ENCODE measurements at regions not wholly inside any gene's neighbourhood (a gene's known extent, or its start where the extent isn't known, plus 50 kb on each side); places are given as distances from the start of the nearest gene placed in this dataset.

- TF ChIP-seq, protein P1, sequence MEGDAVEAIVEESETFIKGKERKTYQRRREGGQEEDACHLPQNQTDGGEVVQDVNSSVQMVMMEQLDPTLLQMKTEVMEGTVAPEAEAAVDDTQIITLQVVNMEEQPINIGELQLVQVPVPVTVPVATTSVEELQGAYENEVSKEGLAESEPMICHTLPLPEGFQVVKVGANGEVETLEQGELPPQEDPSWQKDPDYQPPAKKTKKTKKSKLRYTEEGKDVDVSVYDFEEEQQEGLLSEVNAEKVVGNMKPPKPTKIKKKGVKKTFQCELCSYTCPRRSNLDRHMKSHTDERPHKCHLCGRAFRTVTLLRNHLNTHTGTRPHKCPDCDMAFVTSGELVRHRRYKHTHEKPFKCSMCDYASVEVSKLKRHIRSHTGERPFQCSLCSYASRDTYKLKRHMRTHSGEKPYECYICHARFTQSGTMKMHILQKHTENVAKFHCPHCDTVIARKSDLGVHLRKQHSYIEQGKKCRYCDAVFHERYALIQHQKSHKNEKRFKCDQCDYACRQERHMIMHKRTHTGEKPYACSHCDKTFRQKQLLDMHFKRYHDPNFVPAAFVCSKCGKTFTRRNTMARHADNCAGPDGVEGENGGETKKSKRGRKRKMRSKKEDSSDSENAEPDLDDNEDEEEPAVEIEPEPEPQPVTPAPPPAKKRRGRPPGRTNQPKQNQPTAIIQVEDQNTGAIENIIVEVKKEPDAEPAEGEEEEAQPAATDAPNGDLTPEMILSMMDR (conservative IDR thresholded peaks at IDR 0.05) = no peak
- DNase-seq (ENCODE audit: extremely low spot score, unreplicated experiment) = no peak
- H3K27me3 Mint-ChIP-seq = no peaks in the 10 kb centered on the region
- H3K9me3 Mint-ChIP-seq = peaks cover 4% of the 10 kb centered on the region
- no peak overlapping the region for H3K4me3 Mint-ChIP-seq
- no peaks in the 10 kb centered on the region for H3K36me3 Mint-ChIP-seq
- no peaks in the 10 kb centered on the region for H3K4me1 Mint-ChIP-seq (ENCODE audit: unreplicated experiment)
- no peak overlapping the region for H3K27ac Mint-ChIP-seq
Measured at GRCh38 chr3:22141769-22142168, 390.8 kb upstream of the ZNF385D start.

- no peak for DNase-seq (ENCODE audit: extremely low spot score, unreplicated experiment)
- TF ChIP-seq, protein P1 (conservative IDR thresholded peaks at IDR 0.05) = no peak
- H3K27me3 Mint-ChIP-seq = no peaks in the 10 kb centered on the region
- no peaks in the 10 kb centered on the region for H3K4me1 Mint-ChIP-seq (ENCODE audit: unreplicated experiment)
- no peaks in the 10 kb centered on the region for H3K36me3 Mint-ChIP-seq
- H3K9me3 Mint-ChIP-seq = no peaks in the 10 kb centered on the region
- no peak overlapping the region for H3K27ac Mint-ChIP-seq
- no peak overlapping the region for H3K4me3 Mint-ChIP-seq
Measured at GRCh38 chr3:22147161-22147560, 396.2 kb upstream of the ZNF385D start.

DNA sequence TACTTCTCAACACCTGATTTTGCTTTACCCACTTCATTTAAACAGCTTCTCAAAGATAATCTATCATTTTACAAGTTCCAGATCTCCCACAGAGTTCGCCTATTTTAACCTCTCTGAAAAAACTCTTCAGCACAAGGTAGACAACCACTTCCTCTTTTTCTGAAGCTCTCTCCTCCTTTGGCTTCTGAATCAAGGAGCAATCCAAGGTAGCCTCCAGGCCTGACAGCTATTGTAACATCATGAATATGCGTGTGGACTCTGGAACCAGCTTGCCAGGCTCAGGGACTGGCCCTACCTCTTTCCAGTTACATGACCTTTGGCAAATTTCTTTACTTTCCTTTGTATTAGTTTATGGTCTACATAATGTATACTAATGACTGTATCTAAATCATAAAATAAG, 405.9 kb upstream of the ZNF385D start:
- no peak for DNase-seq (ENCODE audit: extremely low spot score, unreplicated experiment)
- H3K4me1 Mint-ChIP-seq (ENCODE audit: unreplicated experiment) = peaks cover 30% of the 10 kb centered on the region
- H3K36me3 Mint-ChIP-seq = no peaks in the 10 kb centered on the region
- H3K27ac Mint-ChIP-seq = peak overlapping the region; percentile 37
- peaks cover 3% of the 10 kb centered on the region for H3K9me3 Mint-ChIP-seq
- peak overlapping the region; percentile 0 for H3K4me3 Mint-ChIP-seq
- H3K27me3 Mint-ChIP-seq = no peaks in the 10 kb centered on the region
- TF ChIP-seq, protein P1 (conservative IDR thresholded peaks at IDR 0.05) = no peak

DNA sequence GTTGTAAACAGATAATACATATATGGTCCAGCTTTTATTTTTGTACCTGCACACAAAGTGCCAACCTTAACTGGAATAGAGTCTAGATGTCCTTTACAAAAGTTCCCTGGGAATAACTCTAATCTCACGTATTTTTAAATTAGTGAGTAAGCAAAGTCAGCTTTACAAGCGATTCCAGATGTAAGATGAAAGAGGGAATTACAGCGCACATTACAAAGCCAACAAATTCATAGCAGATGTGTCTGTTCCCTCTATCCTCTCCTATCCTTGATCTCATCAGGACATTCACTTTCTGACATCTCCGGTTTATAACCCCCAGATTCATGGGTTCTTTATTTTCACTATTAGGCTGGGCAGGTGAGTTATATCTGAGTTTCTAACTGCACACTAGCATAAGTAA, 406.8 kb upstream of the ZNF385D start:
- no peak for DNase-seq (ENCODE audit: extremely low spot score, unreplicated experiment)
- Mint-ChIP-seq H3K36me3 (no peaks in the 10 kb centered on the region), H3K9me3 (no peaks in the 10 kb centered on the region), H3K27me3 (no peaks in the 10 kb centered on the region), H3K4me1 (ENCODE audit: unreplicated experiment) (peaks cover 30% of the 10 kb centered on the region), H3K4me3 (no peak overlapping the region), H3K27ac (no peak overlapping the region)
- TF ChIP-seq, protein P1 (conservative IDR thresholded peaks at IDR 0.05) = no peak

GRCh38 chr3:22159004-22159695, 408.1 kb upstream of the ZNF385D start:
- Mint-ChIP-seq H3K9me3 (no peaks in the 10 kb centered on the region), H3K36me3 (no peaks in the 10 kb centered on the region), H3K4me3 (no peak overlapping the region), H3K4me1 (ENCODE audit: unreplicated experiment) (peaks cover 30% of the 10 kb centered on the region), H3K27ac (peak overlapping the region; percentile 63), H3K27me3 (no peaks in the 10 kb centered on the region)
- TF ChIP-seq, protein P1 (conservative IDR thresholded peaks at IDR 0.05) = no peak
- DNase-seq (ENCODE audit: extremely low spot score, unreplicated experiment) = no peak
